Putamen (tissue), 1 donor: ENCODE measurements at regions not wholly inside any gene's neighbourhood (a gene's known extent, or its start where the extent isn't known, plus 50 kb on each side); places are given as distances from the start of the nearest gene placed in this dataset.
"Not testable (repeated sequence)": the region's sequence is repeated elsewhere in the genome, so short reads cannot be mapped to it uniquely, and the experiment has no call there.

Experiments
- DNase-seq: peaks from one replicate; pipeline ENCODE4 v3.0.0-alpha.2; 2016; ENCODE audit warnings: low spot score

DNA sequence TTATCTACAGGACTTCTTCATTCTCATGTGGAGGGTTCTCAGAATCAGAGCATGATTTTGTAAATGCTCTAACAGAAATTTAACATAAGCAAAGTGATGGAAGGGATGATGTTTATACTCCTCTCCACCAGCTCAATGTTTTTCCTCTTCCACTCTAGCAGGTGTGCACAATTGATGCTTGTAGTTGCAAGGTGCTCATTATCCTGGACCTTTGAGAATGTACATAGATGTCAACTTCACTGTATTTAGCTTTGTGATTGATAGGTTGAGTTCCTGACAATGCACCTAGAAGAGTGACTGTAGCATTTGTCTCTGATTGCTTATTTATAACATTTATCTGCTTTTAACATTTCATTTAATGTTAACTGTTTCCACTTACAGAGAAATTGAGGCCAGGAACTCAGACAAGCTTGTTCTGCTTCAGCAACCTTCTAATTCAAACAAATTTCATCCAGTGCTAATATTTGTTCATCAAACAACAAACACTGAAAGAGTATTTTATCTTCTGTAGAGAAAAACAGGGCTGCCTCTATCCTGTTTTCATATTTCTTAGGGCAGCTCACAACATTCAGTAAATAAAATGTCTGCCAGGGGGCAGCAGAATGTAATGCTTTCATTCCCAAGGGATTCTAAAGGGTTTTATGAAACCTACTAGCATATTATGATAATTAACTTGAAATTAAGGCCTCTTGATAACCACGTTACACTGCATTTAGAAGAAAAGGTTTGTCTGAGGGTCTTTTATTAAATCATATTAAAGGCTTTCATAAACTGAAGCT is 127.9 kb upstream of the NOL4 start:
- DNase-seq: peak; percentile 0

DNA sequence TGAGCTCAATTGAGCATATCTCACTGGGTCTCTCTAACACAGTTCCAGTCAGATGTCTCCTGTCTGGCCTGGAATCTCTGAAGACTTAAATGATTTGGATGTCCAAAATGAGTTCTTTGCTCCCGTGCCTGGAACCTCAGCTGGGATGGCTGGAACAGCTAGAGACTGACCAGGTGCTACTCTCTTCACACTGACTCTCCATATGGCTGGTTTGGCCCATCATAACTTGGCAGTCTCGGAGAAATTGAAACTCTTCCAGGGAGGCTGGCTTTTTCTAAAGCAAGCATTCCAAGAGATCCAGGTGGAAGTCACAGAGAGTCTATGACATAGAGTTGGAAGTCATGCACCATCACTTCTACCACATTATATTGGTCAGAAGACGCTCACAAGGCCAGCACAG is 129.6 kb upstream of the NOL4 start:
- no peak for DNase-seq

DNA sequence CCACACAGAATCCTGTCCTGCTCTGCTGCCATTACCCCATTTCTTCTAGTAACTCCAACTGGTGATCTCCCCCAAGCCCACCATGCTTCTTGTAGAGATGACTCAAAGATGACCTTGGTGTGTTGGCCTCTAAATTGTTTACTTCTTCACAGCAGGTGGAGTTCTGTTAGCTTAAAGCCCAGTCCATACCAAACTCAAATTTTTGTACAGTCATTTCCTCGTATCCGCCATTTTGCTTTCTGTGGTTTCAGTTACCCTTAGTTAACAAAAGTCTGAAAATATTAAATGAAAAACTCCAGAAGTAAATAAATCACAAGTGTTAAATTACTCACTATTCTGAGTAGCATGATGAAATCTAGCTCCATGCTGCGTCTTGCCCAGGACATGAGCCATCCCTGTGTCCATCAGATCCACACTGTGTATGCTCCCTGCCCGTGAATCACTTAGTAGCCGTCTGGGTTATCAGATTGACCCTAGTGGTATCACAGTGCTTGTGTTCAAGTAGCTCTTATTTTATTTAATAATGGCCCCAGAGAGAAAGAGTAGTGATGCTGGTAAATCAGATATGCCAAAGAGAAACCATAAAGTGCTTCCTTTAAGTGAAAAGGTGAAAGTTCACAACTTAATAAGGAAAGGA is 133.3 kb upstream of the NOL4 start:
- no peak for DNase-seq

DNA sequence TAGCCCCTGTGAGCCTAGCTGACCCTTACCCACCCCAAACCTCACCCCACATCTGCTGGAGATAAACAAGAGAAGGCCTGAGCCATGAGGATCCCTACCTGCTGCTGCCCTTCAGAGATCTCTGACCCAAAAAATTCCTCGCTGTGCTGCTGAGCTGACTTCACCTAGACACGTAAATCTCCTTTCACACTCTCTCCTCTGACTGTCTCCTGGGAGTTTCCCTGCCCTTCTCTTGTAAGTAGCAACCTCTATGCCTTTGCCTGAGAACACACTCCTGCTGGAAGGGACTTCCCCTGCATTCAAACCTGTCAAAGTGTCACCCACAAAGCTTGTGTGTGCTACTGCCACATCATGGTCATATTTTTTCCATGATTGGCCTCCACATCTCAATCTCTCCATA is 134.2 kb upstream of the NOL4 start:
- DNase-seq: no peak

DNA sequence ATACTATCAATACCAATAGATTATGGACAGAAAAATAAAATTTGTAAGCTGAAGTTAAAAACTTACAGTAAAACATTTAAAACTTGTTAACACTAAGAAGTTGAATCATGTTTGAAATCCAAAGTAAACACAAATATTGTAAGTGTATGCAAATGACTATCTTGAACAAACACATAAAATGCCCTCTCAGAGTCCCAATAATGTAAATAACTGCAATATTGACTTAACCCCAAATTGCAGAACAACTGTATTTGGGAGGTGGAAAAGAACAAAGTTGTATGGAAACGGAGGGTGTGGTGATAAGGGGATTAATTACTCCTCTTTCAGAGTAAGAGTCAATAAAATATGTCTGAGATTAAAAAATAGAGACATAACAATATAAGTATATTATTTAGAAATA is 140.0 kb upstream of the NOL4 start:
- DNase-seq: no peak

DNA sequence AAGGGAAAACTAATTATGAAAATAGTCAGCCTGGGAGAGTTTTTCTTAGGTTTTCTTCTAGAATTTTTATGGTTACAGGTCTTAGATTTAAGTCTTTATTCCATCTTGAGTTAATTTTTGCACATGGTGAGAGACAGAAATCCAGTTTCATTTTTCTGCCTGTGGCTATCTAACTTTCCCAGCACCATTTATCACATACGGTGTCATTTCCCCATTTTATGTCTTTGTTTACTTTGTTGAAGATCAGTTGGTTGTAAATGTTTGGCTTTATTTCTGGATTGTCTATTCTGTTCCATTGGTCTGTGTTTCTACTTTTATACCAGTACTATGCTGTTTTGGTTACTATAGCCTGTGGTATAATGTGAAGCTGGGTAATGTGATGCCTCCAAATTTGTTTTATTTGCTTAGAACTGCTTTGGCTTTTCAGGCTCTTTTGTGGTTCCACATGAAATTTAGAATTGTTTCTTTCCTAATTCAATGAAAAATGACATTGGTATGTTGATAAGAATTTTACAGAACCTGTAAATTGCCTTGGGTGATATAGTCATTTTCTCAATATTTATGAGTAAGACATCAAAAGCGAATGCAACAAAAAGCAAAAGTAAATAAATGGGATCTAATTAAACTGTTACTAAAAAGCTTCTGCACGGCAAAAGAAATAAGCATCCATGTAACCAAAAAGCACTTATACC is 146.1 kb upstream of the NOL4 start:
- no peak for DNase-seq

DNA sequence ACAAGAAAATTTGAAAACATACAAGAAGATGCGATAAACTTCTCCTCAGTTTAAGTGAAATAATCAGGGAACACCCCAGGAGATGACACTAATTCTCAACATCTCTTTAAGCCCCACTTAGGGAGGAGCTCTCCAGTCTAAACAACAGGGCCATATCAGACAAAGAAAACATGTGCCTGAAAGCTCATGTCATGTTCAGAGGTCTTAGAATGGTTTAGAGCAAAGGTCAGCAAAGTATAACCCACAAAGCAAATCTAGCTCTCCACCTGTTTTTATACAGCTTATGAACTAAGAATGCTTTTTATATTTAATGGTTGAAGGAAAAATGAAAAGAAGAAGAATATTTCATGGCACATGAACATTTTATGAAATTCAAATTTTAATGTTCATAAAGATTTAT is 155.6 kb upstream of the NOL4 start:
- DNase-seq: no peak

DNA sequence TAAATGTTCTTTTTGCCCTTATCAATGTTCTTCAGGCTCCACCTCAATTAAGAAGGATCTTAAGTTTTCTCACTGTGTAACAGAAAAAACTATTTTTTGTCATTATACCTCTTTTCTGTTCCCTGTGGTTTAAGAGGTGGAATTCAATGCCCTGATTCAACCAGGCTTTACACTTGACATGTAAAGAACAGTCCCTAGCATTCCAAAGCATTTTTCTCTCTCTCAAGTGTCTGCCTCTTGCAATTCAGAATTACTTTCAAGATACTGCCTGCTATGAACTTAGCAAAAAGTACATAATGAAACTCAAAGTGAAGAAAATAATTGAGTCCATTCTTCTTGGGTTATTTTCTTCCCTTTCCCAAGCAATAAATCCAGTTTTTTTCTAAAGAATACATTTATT is 160.6 kb upstream of the NOL4 start:
- DNase-seq: no peak

DNA sequence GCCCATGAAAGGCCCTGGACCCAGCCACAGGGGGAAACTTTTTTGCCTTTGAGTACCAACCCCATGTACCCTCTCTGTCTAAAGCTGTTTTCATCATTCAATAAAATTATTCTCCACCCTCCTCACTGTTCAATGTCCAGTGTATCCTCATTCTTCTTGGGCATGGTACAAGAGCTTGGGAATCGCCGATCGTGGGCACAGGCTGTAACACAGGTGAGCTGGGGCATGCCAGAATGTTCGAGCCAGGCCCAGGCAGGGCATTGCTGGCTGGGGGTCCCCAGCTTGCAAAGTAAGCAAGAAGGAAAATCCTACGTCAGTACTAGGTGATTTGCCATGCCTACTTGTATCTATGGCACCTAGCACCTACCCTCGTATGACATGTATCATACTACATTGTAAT is 162.1 kb upstream of the NOL4 start:
- no peak for DNase-seq

DNA sequence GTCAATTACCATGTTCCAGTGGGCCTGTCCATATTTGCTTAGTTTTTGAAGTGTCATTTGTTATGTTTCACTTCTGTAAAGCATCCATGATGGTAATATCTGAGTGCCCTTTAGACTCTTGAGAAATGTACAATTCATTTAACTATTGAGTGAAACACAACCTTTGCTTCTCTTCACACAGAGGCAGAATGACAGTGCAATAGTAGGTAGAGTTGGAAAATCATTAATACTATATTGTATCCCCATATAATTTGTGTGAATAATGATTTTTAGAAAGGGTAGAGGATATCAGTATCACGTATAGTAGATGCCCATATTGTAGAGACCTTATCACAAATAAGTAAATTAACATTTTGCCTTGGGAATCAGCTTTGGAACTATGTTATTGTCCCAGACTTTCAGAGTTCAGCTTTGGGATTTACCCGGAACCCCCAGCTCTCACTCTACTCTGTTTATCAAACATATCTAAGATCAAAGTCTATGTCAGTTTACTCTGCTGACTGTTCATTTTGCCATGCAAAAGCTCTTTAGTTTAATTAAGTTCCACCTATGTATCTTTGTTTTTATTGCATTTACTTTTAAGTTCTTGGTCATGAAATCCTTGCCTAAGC is 172.7 kb upstream of the NOL4 start:
- DNase-seq: no peak

DNA sequence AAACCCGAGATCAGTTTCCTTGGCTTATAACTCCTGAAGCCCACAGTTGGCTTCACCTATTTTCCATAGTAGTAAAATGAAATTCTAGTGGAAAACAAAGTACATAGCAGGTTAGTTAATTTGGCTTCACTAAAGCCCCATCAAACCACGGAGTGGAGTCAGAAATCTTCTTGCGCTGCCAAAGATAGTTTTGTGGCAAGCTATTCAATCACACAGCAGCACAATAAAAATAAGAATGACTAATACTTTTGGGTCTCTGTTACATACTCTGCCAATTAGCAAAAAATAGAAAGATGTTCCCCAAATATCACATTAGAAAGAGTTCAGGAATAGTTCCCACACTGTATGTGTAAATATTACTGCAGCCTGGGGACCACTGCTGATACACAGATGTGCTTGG is 175.2 kb upstream of the NOL4 start:
- DNase-seq: no peak

DNA sequence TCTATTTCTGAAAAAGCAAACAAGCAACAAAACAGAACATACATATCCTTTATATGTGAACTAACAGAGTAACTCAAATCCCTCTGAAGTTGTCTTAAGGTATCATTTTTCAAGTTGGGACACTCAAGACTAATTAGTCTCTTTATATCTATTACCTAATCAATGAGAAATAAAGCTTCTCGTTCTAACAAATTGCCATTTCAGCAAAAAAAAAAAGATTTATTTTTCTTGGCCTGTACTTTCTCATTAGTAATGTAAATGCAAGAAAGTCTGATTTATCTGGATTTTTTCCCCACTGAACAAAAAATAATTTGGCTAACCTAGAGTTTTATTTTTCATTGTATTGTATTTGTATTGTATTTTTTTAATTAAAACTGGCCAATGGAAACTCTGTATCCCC is 176.1 kb upstream of the NOL4 start:
- DNase-seq: no peak

DNA sequence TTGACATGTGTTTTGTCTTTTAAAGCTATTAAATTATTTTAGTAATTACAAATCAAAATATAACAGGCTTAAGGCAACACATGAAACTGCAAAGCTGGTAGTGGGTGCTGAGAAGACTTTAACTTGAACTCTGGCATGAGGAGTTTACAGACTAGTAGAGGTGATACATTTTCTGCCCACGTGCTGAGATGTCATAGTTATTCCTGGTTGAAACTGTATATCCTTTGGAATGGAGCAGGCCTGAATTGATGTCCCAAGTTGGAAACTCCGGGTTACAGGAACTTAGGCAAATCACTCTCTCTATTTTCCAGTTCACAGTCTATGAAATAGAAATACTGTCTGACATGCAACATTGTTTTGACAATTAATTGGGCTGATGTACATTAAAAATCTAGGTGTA is 177.1 kb upstream of the NOL4 start:
- no peak for DNase-seq

DNA sequence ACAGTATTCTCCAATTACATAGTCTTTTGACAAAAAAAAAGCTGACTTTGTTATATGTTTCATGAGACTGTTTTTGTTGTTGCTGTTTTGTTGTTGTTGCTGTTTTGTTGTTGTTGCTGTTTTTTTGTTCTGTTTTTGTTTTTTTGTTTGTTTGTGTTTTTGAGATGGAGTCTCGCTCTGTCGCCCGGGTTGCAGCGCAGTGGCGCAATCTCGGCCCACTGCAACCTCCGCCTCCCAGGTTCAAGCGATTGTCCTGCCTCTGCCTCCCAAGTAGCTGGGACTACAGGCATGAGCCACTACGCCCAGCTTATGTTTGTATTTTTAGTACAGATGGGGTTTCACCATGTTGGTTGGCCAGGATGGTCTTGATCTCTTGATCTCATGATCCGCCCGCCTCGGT is 182.8 kb upstream of the NOL4 start:
- DNase-seq: not testable (repeated sequence)

DNA sequence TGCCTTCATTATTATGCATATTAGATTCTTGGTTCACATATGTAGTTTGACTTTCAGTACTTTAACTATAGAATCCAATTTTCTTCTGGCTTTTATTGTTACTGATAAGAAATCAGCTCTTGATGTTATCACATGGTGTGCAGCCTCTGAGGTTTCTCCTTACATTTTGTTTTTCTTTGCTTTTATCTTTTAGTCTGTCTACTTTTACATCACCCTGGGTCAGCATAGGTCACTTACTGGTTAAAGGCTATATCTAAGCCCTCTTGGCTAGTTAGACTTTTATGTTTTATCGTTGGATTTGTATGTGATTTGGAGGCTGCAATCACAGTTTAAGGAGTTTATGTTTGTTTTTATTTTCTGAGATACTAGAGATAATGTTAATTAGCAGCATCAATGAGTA is 187.2 kb upstream of the NOL4 start:
- no peak for DNase-seq

DNA sequence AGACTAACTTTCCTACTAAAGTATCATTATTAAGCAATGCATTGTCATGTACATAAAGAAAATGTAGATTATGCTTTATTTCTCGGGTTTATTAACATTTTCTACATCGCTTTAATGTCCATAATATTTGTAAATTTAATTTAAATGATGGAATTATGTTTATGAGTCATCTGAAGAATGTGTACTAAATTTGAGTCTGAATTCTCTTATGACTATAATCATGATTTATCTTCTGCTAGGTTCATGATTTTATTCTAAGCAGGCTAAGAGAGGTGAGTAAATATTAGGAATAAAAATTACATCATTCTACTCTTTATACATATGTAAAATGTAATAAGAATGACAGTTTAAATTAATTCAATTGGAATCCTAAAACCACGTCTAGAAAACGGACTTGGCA is 206.3 kb upstream of the NOL4 start:
- no peak for DNase-seq

DNA sequence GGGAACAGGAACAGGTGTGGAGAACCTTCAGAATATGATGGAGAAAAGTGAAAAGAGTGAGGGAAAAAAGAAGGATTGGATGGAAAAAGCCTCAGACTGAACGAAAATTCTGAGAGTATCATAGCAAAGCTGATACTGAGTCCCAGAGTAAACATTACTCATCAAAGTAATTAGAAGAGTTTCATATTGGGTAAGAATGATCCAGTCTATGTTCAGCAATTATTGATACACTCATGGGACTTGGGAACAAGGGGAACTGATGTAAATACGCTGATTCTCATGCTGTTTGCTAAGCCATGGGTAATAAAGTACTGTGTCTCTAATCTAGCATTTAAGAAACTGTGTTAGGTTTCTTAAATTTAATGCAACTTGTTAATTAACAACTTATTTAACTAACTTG is 219.9 kb upstream of the NOL4 start:
- DNase-seq: no peak

DNA sequence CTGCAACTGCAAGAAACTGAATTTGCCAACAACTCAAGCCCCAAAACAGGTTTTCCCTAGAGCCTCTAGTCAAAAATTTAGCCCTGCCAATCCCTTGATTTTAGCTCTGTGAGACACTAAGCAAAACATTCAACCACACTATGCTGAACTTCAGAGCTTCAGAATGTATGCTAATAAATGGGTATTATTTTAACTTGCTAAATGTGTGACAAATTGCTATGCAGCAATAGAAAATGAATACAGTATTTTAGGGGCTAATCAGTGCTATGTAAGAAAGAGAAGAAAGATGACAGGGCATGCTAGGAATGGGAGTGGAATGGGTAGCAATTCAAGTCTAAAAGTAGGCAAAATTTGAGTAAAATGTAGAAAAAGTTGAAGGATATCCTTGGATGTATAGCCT is 223.9 kb upstream of the NOL4 start:
- no peak for DNase-seq

DNA sequence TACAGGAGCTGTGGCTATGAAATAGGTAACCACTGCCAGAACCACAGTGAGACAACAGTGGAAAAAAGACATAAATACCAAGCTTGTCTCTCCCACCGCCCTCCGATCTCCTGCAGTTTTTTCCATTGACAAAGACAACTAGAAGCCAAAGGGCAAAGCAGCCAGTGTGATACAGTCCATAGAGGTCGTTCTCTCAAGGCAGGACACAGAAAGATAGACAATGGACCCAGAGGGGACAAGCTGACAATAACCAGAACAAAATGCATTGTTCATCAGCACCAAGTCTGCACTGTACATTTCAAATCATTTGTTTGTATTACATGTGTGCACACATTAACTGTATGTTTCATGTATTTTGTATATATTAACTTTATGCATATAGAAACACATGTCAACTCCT is 233.0 kb upstream of the NOL4 start:
- DNase-seq: no peak

DNA sequence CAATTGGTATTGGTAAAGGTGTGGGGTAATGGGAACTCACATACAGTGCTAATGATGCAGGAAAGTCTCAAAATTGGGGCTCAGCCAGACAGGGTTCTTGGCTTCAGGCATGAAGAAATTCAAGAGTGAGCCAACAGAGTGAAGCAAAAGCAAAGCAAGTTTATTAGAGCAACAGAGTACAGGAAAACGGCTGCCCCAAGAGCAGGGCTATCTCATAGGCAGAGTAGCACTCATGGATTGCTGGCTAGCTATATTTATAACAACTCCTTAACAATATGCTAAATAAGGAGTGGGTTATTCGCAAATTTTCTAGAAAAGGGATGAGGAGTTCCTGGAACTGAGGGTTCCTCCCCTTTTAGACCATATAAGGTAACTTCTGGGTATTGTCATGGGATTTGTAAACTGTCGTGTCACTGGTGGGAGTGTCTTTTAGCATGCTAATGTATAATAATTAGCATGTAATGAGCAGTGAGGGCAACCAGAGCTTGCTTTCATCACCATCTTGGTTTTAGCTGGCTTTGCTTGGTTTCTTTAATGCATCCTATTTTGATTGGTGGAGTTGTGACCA is 233.8 kb upstream of the NOL4 start:
- no peak for DNase-seq

DNA sequence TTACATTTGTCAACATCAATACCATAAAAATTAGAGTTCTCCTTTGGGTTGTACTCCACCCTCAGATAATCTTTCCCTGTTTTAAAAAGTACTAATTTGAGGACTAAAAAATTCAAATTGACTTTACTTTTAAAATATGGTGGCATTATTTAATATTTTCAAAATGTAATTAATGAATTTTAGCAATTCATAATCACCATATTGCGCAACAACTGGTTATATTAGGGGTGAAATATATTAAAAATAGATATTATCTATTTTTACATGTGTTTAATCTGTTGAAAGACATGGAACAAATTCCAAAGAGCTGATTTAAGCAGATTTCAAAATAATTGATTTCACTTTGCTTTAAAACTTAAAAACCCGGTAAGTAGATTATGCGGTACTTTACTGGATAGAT is 236.6 kb upstream of the NOL4 start:
- no peak for DNase-seq

DNA sequence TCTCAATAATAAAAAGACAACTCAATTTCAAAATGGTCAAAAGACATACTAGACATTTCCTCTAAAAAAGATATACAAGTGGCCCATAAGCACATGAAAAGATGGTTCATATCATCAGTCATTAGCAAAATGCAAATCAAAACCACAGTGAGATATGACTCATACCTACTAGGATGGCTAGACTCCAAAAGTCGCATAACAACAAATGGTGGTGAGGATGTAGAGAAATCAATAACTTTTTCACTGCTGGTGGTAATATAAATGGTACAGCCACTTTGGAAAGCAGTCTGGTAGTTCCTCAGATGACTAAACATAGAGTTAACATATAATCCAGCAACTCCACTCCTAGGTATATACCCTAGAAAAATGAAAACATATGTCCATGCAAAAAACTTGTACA is 242.3 kb upstream of the NOL4 start:
- no peak for DNase-seq
